ENCODE measurements at regions not wholly inside any gene's neighbourhood (a gene's known extent, or its start where the extent isn't known, plus 50 kb on each side); places are given as distances from the start of the nearest gene placed in this dataset.

DNA sequence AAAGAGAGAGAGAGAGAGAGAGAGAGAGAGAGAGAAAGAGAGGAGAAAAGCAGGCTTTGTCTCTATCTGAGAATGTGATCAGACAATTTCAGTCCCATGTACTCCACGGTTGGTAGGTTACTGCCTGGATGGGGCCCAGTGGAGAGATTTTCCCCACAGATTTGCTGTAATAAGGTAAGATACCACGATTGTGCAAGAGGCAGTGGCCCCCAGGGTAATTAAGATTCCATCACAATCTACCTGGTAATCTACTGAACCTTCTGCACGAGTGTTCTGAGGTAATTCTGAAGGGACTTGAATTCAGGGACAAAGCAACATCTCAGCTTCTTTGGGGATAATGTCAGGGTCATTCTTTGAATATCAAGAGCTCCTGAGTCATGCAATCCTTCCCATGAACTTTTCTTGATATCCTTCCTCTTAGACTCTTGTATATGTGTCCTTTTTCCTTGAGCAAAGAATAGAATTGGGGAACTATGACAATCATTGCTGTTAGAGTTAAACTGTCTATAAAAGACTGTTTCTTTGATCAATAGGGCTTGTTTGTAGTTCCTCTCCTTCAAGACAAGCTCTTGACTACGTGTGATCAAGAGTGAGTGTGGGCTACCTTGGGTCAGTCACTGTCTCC, 306.6 kb downstream of the MAF start:
- TF ChIP-seq ZNF24 (tag by site-specific recombination; IDR thresholded peaks at IDR 0.05) (no peak), EGR2 (tag by site-specific recombination; IDR thresholded peaks at IDR 0.05; ENCODE audit: low read depth) (no peak), ZNF169 (tag by site-specific recombination; IDR thresholded peaks at IDR 0.05) (no peak), YY1 (tag by site-specific recombination; IDR thresholded peaks at IDR 0.05) (no peak), ZBTB1 (tag by site-specific recombination; IDR thresholded peaks at IDR 0.05) (no peak), KLF16 (tag by site-specific recombination; IDR thresholded peaks at IDR 0.05) (no peak)
- TF ChIP-seq, protein P1, sequence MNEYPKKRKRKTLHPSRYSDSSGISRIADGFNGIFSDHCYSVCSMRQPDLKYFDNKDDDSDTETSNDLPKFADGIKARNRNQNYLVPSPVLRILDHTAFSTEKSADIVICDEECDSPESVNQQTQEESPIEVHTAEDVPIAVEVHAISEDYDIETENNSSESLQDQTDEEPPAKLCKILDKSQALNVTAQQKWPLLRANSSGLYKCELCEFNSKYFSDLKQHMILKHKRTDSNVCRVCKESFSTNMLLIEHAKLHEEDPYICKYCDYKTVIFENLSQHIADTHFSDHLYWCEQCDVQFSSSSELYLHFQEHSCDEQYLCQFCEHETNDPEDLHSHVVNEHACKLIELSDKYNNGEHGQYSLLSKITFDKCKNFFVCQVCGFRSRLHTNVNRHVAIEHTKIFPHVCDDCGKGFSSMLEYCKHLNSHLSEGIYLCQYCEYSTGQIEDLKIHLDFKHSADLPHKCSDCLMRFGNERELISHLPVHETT (tag by site-specific recombination; IDR thresholded peaks at IDR 0.05), result no peak
- TF ChIP-seq, protein P2, sequence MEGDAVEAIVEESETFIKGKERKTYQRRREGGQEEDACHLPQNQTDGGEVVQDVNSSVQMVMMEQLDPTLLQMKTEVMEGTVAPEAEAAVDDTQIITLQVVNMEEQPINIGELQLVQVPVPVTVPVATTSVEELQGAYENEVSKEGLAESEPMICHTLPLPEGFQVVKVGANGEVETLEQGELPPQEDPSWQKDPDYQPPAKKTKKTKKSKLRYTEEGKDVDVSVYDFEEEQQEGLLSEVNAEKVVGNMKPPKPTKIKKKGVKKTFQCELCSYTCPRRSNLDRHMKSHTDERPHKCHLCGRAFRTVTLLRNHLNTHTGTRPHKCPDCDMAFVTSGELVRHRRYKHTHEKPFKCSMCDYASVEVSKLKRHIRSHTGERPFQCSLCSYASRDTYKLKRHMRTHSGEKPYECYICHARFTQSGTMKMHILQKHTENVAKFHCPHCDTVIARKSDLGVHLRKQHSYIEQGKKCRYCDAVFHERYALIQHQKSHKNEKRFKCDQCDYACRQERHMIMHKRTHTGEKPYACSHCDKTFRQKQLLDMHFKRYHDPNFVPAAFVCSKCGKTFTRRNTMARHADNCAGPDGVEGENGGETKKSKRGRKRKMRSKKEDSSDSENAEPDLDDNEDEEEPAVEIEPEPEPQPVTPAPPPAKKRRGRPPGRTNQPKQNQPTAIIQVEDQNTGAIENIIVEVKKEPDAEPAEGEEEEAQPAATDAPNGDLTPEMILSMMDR (tag by site-specific recombination; IDR thresholded peaks at IDR 0.05), result no peak
- TF ChIP-seq, protein P3, sequence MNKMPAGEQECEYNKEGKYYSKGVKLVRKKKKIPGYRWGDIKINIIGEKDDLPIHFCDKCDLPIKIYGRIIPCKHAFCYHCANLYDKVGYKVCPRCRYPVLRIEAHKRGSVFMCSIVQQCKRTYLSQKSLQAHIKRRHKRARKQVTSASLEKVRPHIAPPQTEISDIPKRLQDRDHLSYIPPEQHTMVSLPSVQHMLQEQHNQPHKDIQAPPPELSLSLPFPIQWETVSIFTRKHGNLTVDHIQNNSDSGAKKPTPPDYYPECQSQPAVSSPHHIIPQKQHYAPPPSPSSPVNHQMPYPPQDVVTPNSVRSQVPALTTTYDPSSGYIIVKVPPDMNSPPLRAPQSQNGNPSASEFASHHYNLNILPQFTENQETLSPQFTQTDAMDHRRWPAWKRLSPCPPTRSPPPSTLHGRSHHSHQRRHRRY (tag by site-specific recombination; IDR thresholded peaks at IDR 0.05), result no peak
- TF ChIP-seq, protein P4, sequence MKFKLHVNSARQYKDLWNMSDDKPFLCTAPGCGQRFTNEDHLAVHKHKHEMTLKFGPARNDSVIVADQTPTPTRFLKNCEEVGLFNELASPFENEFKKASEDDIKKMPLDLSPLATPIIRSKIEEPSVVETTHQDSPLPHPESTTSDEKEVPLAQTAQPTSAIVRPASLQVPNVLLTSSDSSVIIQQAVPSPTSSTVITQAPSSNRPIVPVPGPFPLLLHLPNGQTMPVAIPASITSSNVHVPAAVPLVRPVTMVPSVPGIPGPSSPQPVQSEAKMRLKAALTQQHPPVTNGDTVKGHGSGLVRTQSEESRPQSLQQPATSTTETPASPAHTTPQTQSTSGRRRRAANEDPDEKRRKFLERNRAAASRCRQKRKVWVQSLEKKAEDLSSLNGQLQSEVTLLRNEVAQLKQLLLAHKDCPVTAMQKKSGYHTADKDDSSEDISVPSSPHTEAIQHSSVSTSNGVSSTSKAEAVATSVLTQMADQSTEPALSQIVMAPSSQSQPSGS (tag by site-specific recombination; IDR thresholded peaks at IDR 0.05; ENCODE audit: low read depth), result no peak

All from HEK293 (cell line).